BJ (cell line): ENCODE measurements at regions not wholly inside any gene's neighbourhood (a gene's known extent, or its start where the extent isn't known, plus 50 kb on each side); places are given as distances from the start of the nearest gene placed in this dataset.

Experiments used
- CTCF ChIA-PET: fragments of 350-600 bp; formaldehyde crosslinking; extraction: SDS; loops from one replicate; lab custom pipeline; 2021; ENCODE audit warnings: antibody characterized with exemption, inconsistent platforms; lab: Yijun Ruan, JAX
- POLR2A ChIA-PET: fragments of 300-600 bp; sonication (Branson Sonifier 250); formaldehyde crosslinking; extraction: SDS; loops from one replicate; lab custom pipeline; 2021; ENCODE audit warnings: antibody characterized with exemption; lab: Charles Lee
- DNase-seq: peaks from one replicate; pipeline ENCODE4 v3.0.0-alpha.2; 2011; ENCODE audit warnings: low read depth
- H3K27me3 ChIP-seq: 2 replicates; pipeline ENCODE4 v1.6.0; 2011; ENCODE audit warnings: low read length; ENCODE audit not compliant: control insufficient read depth, insufficient read depth
- H3K36me3 ChIP-seq: 2 replicates; pipeline ENCODE4 v1.5.1; 2011; ENCODE audit warnings: low read length; ENCODE audit not compliant: control insufficient read depth, insufficient read depth
- H3K4me3 ChIP-seq: 2 replicates; pipeline ENCODE4 v1.5.1; 2011; ENCODE audit warnings: low read depth, mild to moderate bottlenecking, control low read depth, low read length
- TF ChIP-seq, protein P1 (sequence below): IDR thresholded peaks from 2 replicates; pipeline ENCODE4 v1.5.1; 2011; ENCODE audit warnings: low read depth, mild to moderate bottlenecking, control low read depth, inconsistent platforms, low read length, moderate library complexity; ENCODE audit not compliant: insufficient read depth

DNA sequence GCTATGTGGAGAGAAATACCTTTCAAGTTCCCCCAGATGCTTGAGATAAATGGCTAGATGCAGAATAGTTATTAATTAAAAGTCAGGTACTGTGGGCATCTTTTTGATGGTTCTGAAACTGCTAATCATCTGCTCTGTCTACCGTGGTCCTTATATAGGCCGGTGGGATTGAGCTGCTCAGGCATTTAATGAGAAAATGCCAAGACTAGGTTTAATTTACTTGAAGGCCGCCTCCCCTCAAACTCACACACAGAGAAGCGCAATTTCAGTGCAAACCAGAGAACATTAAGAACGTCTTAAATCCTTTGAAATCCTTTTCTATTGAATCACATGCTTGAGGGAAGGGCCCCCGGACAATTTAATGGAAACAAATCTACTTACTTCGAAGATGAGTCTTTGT is 136.4 kb upstream of the CRBN start:
- Histone ChIP-seq H3K36me3 (no peaks in the 10 kb centered on the region), H3K4me3 (no peak overlapping the region), H3K27me3 (no peaks in the 10 kb centered on the region)
- TF ChIP-seq, protein P1, sequence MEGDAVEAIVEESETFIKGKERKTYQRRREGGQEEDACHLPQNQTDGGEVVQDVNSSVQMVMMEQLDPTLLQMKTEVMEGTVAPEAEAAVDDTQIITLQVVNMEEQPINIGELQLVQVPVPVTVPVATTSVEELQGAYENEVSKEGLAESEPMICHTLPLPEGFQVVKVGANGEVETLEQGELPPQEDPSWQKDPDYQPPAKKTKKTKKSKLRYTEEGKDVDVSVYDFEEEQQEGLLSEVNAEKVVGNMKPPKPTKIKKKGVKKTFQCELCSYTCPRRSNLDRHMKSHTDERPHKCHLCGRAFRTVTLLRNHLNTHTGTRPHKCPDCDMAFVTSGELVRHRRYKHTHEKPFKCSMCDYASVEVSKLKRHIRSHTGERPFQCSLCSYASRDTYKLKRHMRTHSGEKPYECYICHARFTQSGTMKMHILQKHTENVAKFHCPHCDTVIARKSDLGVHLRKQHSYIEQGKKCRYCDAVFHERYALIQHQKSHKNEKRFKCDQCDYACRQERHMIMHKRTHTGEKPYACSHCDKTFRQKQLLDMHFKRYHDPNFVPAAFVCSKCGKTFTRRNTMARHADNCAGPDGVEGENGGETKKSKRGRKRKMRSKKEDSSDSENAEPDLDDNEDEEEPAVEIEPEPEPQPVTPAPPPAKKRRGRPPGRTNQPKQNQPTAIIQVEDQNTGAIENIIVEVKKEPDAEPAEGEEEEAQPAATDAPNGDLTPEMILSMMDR: no peak
- POLR2A ChIA-PET: no interaction called here
- DNase-seq: no peak
- CTCF ChIA-PET: no interaction called here

DNA sequence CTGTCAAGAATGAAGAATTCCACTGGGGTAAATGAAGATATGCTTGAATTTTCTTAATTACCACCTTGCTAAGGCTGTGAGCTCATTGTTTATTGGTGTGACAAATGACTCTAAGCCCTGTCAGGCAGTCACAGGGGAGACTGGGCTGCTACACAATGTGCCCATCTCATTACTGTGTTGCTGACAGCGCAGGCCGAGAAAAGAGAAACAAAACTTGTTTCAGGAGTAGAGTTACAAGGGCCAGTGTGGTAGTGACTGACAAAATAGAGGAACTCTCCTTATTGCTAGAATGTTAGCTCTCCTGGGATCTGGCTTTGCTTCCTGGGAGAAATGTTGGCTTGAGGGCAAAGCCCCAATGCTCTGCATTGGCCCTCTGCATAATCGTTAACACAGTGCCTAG is 130.4 kb upstream of the CRBN start:
- POLR2A ChIA-PET: no interaction called here
- CTCF ChIA-PET: interaction anchor here (0.6 kb wide), 1 partner anchor 30 kb away, joined by 3 read pairs; no protein-coding TSS in a partner anchor

DNA sequence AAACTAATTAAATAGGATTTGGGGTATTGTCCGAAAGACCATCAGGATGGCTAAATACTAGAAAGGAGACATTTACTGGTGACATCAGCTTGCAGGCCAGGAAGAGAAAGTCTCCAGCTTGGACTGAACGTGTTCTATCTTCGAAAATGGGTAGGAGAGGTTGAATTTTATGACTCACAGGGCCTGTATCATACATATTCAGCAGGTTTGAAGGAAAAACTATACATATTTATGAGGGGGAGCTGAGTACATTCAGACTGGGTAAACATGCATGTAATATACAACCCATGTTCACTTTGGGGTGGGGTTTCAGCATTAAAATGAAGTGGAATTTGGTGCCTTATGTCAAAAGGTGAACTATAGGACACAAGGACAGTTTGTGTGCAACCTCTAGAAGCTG is 129.3 kb upstream of the CRBN start:
- Histone ChIP-seq H3K4me3 (no peak overlapping the region), H3K36me3 (no peaks in the 10 kb centered on the region), H3K27me3 (no peaks in the 10 kb centered on the region)
- DNase-seq: no peak
- TF ChIP-seq, protein P1: no peak
- CTCF ChIA-PET: no interaction called here
- POLR2A ChIA-PET: no interaction called here

More for the DNA sequence above, 130.4 kb upstream of the CRBN start:
- TF ChIP-seq, protein P1: no peak
- Histone ChIP-seq H3K27me3 (no peaks in the 10 kb centered on the region), H3K4me3 (no peak overlapping the region), H3K36me3 (no peaks in the 10 kb centered on the region)
- DNase-seq: no peak

DNA sequence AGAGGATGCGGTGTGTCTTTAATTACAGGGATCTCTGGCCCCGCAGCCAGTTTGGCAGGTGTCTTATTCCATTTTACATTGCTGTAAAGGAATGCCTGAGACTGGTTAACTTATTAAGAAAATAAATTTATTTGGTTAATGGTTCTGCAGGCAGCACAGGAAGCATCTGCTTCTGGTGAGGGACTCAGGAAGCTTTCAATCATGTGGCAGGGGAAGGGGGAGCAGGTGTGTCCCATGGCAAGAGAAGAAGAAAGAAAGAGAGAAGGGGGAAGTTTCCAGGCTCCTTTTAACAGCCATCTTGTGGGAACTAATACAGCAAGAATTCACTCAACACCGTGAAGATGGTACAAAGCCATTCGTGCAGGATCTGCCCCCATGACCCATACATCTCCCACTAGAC is 128.0 kb upstream of the CRBN start:
- no peaks in the 10 kb centered on the region for H3K36me3 ChIP-seq
- DNase-seq: no peak
- TF ChIP-seq, protein P1: no peak
- no peak overlapping the region for H3K4me3 ChIP-seq
- CTCF ChIA-PET: no interaction called here
- POLR2A ChIA-PET: no interaction called here
- H3K27me3 ChIP-seq: no peaks in the 10 kb centered on the region

DNA sequence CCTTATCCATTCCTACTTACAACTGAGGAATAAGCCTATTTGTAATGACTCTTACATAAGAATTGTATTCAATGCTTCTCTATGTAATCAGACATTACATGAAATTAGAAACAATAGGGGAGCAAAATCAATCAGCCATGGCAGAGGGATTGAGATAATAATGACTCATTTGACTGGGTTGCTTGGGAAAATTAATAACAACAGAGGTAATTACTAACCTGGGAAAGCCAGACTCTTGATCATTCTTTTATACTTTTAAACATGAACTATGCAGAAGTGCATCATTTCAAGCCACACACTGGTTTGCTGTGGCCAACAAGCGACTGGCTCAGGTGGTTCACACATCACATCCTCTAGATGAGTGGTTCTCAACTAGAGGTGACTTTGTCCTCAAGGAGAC is 126.3 kb upstream of the CRBN start:
- TF ChIP-seq, protein P1: no peak
- POLR2A ChIA-PET: no interaction called here
- H3K4me3 ChIP-seq: no peak overlapping the region
- no peak for DNase-seq
- CTCF ChIA-PET: no interaction called here
- H3K36me3 ChIP-seq: no peaks in the 10 kb centered on the region
- H3K27me3 ChIP-seq: no peaks in the 10 kb centered on the region
